Thyroid gland (tissue), 4 donors: ENCODE measurements at regions not wholly inside any gene's neighbourhood (a gene's known extent, or its start where the extent isn't known, plus 50 kb on each side); places are given as distances from the start of the nearest gene placed in this dataset.

ENCODE experiments used
- CTCF ChIP-seq, 6 experiments: fragments of 200-600 bp in 3 of 6; fragments of 450-650 bp in 3 of 6; sonication (generic) in 3 of 6; IDR thresholded peaks; one replicate each; pipeline ENCODE4 v1.5.1; 2016 to 2019; ENCODE audit warnings: antibody characterized with exemption in 6 of 6, mild to moderate bottlenecking in 2 of 6, inconsistent platforms in 1 of 6, moderate library complexity in 1 of 6
- POLR2A ChIP-seq, 2 donors: fragments of 450-650 bp; IDR thresholded peaks; one replicate each; pipeline ENCODE4 v1.6.1; 2017; ENCODE audit warnings: antibody characterized with exemption in 2 of 2, mild to moderate bottlenecking in 2 of 2, moderate library complexity in 1 of 2

- TF ChIP-seq CTCF (IDR thresholded peaks at IDR 0.05) (no peak), POLR2A (IDR thresholded peaks at IDR 0.05) (no peak)
These were observed 234.0 kb upstream of the SLIT2 start for GRCh38 chr4:20017777-20018115.
